Neuron (in vitro differentiated cells): ENCODE measurements at regions not wholly inside any gene's neighbourhood (a gene's known extent, or its start where the extent isn't known, plus 50 kb on each side); places are given as distances from the start of the nearest gene placed in this dataset.

Experiments
- H2AFZ ChIP-seq: one replicate; pipeline ENCODE4 v1.6.1; 2013; ENCODE audit warnings: low read depth, mild to moderate bottlenecking, inconsistent platforms, low read length, moderate library complexity
- H3K27me3 ChIP-seq: one replicate; pipeline ENCODE4 v1.6.1; 2013; ENCODE audit warnings: low read length; ENCODE audit not compliant: insufficient read depth
- H3K36me3 ChIP-seq: one replicate; pipeline ENCODE4 v1.6.1; 2013; ENCODE audit warnings: low read length; ENCODE audit not compliant: insufficient read depth
- H3K4me1 ChIP-seq: one replicate; pipeline ENCODE4 v1.6.1; 2013; ENCODE audit warnings: low read length; ENCODE audit not compliant: insufficient read depth
- H3K4me3 ChIP-seq: 2 replicates; pipeline ENCODE4 v1.5.1; 2013; ENCODE audit warnings: mild to moderate bottlenecking, low read length, moderate library complexity
- H3K9me3 ChIP-seq: one replicate; pipeline ENCODE4 v1.6.1; 2013; ENCODE audit warnings: low read length

DNA sequence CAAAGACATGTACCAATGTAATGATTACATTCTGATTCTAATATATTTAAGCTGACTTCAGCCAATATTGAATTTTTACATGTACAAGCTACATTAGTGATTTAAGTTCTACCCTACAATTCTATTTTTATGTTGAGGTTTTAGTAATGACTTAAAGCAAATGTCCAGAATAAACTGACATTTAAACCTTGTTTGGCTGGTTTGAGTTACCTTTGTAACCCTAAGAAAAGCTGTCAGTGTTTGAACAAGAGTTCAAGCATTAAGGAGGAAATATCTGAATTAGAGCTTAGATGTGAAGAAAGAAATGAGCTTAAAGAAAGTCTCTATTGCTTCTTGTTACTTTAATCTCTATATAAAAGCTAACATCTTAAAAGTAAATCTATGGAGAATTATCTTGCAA is 710.6 kb upstream of the EPHA7 start:
- no peaks in the 10 kb centered on the region for H3K9me3 ChIP-seq
- no peak overlapping the region for H3K4me3 ChIP-seq
- H3K4me1 ChIP-seq: peaks cover 23% of the 10 kb centered on the region
- H3K36me3 ChIP-seq: no peaks in the 10 kb centered on the region
- H2AFZ ChIP-seq: peak overlapping the region; percentile 54
- H3K27me3 ChIP-seq: no peaks in the 10 kb centered on the region

DNA sequence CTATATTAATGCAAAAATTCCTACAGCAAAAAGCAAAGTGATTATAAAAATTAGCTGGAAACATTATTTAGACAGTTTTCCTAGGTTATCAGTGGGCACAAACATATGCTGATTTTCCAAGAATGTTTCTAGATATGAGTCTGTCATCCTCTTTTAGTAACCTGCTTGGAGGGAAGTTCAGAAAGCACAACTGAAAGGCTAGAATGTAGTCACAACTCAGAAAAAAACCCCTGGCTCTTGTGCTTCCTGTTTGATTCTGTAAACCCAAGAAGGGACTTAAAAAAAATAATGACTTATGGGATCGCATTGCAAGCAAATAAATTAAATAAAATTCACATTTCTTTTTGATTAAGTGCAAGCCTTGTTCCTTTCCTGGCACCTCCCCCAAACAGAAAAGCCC is 708.4 kb upstream of the EPHA7 start:
- Histone ChIP-seq H3K9me3 (no peaks in the 10 kb centered on the region), H3K4me3 (no peak overlapping the region), H3K36me3 (no peaks in the 10 kb centered on the region), H2AFZ (no peak overlapping the region), H3K4me1 (peaks cover 23% of the 10 kb centered on the region), H3K27me3 (no peaks in the 10 kb centered on the region)

DNA sequence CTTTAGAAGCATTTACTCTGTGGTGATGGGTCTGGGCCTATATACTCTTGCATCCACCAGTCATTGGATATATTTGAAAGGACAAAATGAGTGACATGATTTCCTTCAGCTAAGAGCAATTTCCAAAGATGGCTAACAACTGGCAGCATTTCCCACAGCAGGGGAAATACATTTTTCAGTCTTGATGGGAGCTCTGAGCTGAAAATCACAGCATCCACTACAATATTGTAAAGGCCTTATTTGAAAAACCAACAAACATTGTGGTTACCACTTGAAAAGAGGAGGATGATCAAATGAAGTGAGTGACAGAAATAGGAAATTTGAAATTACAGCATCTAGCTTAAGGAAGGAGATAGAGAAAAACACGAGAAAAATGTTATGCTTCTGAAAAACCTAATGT is 705.0 kb upstream of the EPHA7 start:
- no peak overlapping the region for H2AFZ ChIP-seq
- no peaks in the 10 kb centered on the region for H3K36me3 ChIP-seq
- H3K4me3 ChIP-seq: no peak overlapping the region
- no peaks in the 10 kb centered on the region for H3K4me1 ChIP-seq
- H3K9me3 ChIP-seq: no peaks in the 10 kb centered on the region
- no peaks in the 10 kb centered on the region for H3K27me3 ChIP-seq

DNA sequence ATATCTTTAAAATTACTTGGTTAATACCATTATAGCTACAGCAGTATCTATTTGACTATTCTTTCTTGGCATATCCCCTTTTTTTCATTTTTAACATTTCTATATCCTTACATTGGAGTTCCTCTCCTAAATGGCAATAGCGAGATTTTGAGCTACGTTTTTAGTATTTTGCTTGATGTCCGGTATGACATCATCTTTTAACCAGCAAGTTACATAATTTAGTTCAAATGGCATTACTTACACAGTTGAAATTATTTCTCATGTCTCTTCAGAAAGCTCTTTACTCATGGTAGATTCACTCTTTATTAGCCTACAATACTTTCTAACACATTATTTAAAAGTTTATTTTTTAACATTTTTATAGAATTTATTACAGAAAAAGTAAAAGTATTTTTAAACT is 701.7 kb upstream of the EPHA7 start:
- Histone ChIP-seq H3K4me3 (no peak overlapping the region), H3K27me3 (no peaks in the 10 kb centered on the region), H3K36me3 (no peaks in the 10 kb centered on the region), H3K9me3 (no peaks in the 10 kb centered on the region), H3K4me1 (no peaks in the 10 kb centered on the region), H2AFZ (no peak overlapping the region)

DNA sequence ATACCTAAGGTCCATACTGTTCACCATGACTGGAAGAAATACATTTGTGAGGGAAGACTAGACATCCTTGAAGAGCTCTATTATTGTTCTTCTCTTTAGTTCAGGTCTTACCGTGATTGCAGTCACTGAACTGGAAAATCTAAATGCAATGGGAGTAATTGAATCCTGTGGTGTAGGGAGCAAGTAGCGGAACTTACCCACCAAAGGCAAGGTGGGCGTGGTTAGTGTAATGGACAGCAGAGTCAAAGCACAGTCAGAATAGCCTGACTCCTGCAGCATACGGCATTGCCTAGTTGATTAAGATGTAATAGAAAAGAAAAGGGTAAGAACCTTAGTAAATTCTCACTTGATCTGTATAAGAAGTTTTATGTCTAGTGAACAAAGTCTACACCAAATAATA is 679.7 kb upstream of the EPHA7 start:
- H2AFZ ChIP-seq: no peak overlapping the region
- peaks cover 7% of the 10 kb centered on the region for H3K4me1 ChIP-seq
- no peaks in the 10 kb centered on the region for H3K27me3 ChIP-seq
- no peaks in the 10 kb centered on the region for H3K9me3 ChIP-seq
- no peak overlapping the region for H3K4me3 ChIP-seq
- H3K36me3 ChIP-seq: no peaks in the 10 kb centered on the region

DNA sequence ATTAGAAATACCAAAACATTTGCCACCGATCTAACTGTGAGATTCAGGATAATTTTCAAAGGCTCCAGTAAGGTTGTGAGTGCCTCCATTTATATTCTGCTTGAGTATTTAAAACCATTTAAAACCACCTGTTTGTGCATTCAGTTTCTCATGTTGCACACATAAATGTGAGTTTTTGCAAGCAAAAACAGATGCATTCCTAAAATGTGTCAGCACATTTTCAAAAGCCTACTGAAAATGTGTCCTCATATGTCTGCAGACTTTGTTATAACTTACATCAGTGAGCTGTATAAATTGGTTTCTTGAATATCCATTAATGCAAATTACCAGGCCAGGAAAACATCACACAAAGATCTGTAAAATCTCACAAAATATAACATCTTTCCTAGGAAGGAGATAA is 676.6 kb upstream of the EPHA7 start:
- Histone ChIP-seq H3K9me3 (no peaks in the 10 kb centered on the region), H3K4me1 (peaks cover 24% of the 10 kb centered on the region), H3K36me3 (no peaks in the 10 kb centered on the region), H2AFZ (no peak overlapping the region), H3K4me3 (no peak overlapping the region), H3K27me3 (no peaks in the 10 kb centered on the region)

DNA sequence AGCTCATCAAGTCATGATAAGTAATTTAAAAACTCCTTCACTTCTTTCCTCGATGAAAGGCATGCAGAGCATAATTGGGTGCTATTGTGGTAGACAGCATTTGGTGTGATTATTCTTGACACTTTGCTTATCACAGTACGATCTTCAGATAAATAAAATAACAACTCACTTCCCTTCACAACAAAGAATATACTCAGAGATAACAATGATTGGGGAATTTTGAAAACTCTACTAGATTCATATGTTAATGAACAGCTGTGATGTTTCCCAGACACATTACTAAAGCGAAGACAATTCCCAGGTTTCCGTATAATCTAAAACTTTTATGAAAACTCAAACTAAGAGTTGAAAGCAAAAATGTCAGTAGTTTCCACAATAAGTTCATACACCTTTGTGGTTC is 670.6 kb upstream of the EPHA7 start:
- Histone ChIP-seq H2AFZ (no peak overlapping the region), H3K4me3 (no peak overlapping the region), H3K4me1 (peaks cover 39% of the 10 kb centered on the region), H3K36me3 (no peaks in the 10 kb centered on the region), H3K27me3 (no peaks in the 10 kb centered on the region), H3K9me3 (no peaks in the 10 kb centered on the region)

DNA sequence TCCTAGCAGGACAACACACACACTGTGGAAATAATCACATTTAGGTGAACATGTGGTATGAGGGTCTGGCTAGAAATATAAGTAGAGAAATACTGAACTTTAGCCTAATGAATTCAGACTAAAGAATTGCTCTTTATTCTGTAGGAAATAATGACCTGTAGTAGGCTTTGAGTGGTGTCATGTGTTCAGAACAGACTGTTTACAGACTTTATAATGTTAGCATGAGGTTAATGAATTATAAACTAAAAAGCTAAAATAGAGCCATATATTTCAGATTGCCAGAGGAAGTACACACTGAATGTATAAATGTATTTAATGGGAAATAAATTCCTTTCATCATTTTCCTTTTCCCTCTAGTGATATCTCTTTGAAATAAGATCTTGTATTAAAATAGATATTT is 669.5 kb upstream of the EPHA7 start:
- no peak overlapping the region for H2AFZ ChIP-seq
- H3K36me3 ChIP-seq: no peaks in the 10 kb centered on the region
- peaks cover 49% of the 10 kb centered on the region for H3K4me1 ChIP-seq
- H3K9me3 ChIP-seq: no peaks in the 10 kb centered on the region
- H3K4me3 ChIP-seq: no peak overlapping the region
- no peaks in the 10 kb centered on the region for H3K27me3 ChIP-seq

DNA sequence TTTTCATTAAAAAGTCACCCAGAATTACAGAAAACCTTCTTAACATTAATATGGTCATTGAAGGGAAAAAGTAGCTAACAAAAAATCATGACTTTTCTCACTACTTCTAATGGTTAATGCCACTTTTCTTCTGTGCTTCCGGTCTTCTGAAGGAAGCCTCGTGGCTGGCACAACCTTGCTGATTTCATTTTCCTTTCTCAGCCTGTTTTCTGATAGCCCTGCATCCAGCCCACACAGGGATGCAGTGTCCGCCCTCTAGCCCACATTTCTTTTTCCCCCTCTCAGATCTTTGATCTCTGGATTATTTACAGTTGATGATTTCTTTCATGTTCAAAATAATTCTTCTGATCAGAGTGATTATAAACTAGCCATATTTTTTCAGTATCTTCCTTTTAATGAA is 655.4 kb upstream of the EPHA7 start:
- no peaks in the 10 kb centered on the region for H3K9me3 ChIP-seq
- H2AFZ ChIP-seq: no peak overlapping the region
- no peaks in the 10 kb centered on the region for H3K27me3 ChIP-seq
- H3K36me3 ChIP-seq: no peaks in the 10 kb centered on the region
- H3K4me3 ChIP-seq: no peak overlapping the region
- no peaks in the 10 kb centered on the region for H3K4me1 ChIP-seq

DNA sequence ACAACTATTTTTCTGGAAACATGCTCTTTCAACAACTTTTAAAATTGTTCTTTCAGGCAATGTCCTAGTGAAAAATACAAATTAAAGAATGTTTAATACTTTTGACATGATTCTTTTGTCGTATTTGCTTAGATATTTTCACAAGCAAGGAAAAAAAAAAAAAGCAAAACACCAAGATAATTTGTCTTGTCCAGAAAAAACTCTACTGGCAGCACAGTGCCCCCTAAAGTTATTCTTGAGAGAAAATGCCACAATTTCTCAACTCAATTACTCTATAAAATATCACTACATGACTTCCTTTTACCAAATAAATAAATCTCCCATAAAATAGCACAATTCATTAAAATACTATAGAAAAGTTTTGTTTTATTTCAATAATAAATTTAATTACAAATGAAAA is 652.5 kb upstream of the EPHA7 start:
- H2AFZ ChIP-seq: no peak overlapping the region
- no peaks in the 10 kb centered on the region for H3K36me3 ChIP-seq
- no peaks in the 10 kb centered on the region for H3K9me3 ChIP-seq
- H3K4me1 ChIP-seq: no peaks in the 10 kb centered on the region
- no peak overlapping the region for H3K4me3 ChIP-seq
- H3K27me3 ChIP-seq: no peaks in the 10 kb centered on the region

DNA sequence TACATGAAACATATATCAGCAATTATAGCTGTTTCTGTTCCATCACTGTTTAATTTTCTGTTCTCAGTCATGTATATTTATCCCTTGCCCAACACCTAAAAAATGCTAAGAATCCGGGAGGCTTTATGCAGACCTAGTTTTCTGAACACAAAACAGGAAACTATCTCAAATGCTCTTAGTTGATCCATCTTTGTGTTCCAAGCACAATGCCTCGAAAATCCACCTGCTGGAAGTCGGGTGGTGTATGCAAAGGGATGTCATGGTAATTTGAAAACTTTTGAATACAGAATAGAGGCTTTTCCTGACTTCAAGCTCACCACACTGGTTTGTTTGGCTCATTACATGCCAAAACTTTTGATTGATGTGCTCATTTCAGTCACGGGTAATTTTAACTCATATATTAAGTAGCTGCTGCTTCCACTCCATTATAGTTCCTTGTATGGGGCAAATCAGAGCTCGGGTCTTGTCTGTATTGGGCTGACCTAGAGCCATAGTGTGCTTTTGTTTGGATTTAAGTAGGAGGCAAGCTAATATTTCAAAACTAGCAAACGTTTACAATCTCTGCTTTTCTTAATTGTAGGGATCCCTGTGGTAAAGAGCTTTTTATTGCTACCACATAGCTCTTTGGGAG is 646.5 kb upstream of the EPHA7 start:
- H3K36me3 ChIP-seq: no peaks in the 10 kb centered on the region
- H3K9me3 ChIP-seq: no peaks in the 10 kb centered on the region
- no peaks in the 10 kb centered on the region for H3K27me3 ChIP-seq
- no peak overlapping the region for H2AFZ ChIP-seq
- no peak overlapping the region for H3K4me3 ChIP-seq
- H3K4me1 ChIP-seq: peaks cover 11% of the 10 kb centered on the region

DNA sequence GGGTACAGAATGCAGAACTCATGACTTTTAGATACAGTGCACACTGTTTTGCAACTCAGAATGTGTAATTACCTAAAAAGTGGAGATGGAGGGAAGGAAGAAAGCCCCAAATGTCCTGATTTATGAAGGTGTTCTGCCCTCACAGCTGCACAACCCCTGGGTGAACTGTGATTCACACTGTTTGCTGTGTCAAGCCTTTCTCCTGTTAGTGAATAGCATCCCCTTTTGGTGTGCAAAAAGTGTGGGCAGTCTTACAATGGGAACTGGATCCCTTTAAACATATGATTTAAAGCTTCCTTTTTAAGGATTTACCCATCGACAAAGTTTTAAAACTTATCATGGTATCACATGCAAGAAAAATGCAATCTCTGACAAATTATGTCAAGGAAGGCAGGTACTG is 633.4 kb upstream of the EPHA7 start:
- H3K4me3 ChIP-seq: no peak overlapping the region
- H3K9me3 ChIP-seq: no peaks in the 10 kb centered on the region
- peaks cover 2% of the 10 kb centered on the region for H3K4me1 ChIP-seq
- no peaks in the 10 kb centered on the region for H3K36me3 ChIP-seq
- H2AFZ ChIP-seq: no peak overlapping the region
- no peaks in the 10 kb centered on the region for H3K27me3 ChIP-seq

DNA sequence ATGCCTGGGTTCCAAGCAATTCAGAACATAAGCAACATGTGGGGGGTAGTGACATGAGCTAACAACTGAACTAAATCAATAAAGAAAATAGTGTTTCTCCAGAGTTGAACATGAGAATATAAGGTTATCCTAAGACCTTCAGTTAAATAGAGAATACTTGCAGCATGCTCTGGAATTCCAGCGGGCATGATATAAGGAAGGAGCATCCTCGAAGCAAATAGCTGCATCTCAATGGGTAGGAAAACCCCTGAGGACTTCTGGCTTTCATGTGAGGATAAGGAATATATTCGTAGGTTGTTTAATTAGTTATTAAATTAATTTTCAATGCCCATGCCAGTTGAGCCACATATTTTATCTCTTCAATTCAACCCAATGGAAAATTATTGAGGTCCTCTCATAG is 631.2 kb upstream of the EPHA7 start:
- Histone ChIP-seq H3K9me3 (no peaks in the 10 kb centered on the region), H3K36me3 (no peaks in the 10 kb centered on the region), H3K4me1 (peaks cover 11% of the 10 kb centered on the region), H3K4me3 (no peak overlapping the region), H2AFZ (no peak overlapping the region), H3K27me3 (no peaks in the 10 kb centered on the region)

DNA sequence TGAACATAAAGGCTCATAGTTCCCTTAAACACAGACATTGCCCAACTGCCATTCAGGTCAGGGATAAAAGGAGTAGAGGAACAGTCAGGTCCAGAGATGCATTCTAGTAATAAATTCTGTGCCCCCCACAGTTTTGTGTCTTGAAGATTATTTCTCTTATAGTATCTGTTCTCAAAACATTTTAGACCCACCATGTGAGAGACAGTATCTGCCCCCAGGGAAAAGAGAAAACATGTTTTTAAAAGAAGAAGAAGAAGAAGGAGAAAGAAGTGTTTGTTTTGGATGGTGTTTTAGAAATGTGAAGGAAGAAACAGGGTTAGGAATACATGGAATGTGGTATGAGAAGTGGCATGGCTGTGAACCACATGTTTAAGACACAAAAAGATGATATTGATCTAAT is 629.6 kb upstream of the EPHA7 start:
- no peaks in the 10 kb centered on the region for H3K27me3 ChIP-seq
- H2AFZ ChIP-seq: no peak overlapping the region
- peaks cover 22% of the 10 kb centered on the region for H3K4me1 ChIP-seq
- no peak overlapping the region for H3K4me3 ChIP-seq
- H3K9me3 ChIP-seq: no peaks in the 10 kb centered on the region
- H3K36me3 ChIP-seq: no peaks in the 10 kb centered on the region
